OCI-LY1 (cell line): ENCODE measurements at regions not wholly inside any gene's neighbourhood (a gene's known extent, or its start where the extent isn't known, plus 50 kb on each side); places are given as distances from the start of the nearest gene placed in this dataset.

Experiments
- EZH2 ChIP-seq: fragments of 200-600 bp; sonication (generic), shearing (Covaris generic); IDR thresholded peaks from 2 replicates; pipeline ENCODE4 v1.8.0; 2017; ENCODE audit warnings: borderline replicate concordance, mixed run types, mild to moderate bottlenecking, antibody characterized with exemption, low read length, moderate library complexity, mixed read lengths
- TF ChIP-seq, protein P1 (sequence below): fragments of 200-600 bp; sonication (generic), shearing (Covaris generic); IDR thresholded peaks from 2 replicates; pipeline ENCODE4 v1.5.1; 2017; ENCODE audit warnings: mild to moderate bottlenecking, antibody characterized with exemption, low read length, moderate library complexity, mixed read lengths

DNA sequence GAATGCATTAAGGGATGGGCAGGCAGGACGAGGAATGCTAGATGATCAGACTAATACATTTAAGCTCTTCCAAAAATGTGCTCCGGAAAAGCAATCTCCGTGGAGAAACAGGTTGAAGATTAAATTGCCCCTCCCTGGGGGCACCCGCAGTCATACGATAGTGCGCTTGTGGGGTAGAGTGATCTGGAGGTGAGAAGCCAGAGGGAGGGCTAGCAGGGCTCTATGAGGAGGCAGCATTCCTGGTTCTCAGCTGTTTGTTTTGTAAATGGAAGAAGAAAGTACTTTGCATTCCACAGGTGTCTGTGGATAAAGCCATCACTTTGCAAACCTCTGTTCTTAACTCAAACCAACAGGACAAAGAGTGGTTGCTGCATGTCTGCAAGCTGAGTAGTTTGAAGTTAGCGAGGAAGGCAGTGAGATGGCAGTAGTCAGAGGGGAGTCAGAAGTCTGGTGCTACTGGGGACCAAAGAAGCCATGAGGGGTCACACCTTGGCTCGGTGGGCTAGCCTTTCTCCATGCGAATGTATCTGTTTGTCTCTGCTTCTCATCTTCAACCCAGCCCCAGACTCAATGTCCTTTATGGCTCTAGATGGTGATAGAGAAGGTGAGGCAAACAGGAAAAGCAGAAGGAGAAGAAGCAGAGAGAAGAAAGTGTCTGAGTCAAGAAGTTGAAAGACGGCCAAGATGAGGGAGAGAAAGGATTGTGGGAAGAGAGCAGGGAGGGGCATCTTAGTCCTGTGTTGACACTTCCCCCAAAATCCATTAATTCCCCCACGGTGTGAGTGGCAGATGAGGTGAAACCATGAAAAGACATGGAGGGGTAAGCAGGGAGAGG, 65.2 kb upstream of the GJA8 start:
- TF ChIP-seq, protein P1, sequence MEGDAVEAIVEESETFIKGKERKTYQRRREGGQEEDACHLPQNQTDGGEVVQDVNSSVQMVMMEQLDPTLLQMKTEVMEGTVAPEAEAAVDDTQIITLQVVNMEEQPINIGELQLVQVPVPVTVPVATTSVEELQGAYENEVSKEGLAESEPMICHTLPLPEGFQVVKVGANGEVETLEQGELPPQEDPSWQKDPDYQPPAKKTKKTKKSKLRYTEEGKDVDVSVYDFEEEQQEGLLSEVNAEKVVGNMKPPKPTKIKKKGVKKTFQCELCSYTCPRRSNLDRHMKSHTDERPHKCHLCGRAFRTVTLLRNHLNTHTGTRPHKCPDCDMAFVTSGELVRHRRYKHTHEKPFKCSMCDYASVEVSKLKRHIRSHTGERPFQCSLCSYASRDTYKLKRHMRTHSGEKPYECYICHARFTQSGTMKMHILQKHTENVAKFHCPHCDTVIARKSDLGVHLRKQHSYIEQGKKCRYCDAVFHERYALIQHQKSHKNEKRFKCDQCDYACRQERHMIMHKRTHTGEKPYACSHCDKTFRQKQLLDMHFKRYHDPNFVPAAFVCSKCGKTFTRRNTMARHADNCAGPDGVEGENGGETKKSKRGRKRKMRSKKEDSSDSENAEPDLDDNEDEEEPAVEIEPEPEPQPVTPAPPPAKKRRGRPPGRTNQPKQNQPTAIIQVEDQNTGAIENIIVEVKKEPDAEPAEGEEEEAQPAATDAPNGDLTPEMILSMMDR, result no peak
- TF ChIP-seq EZH2, result no peak
